NCI-H1930 (cell line): ENCODE measurements at regions not wholly inside any gene's neighbourhood (a gene's known extent, or its start where the extent isn't known, plus 50 kb on each side); places are given as distances from the start of the nearest gene placed in this dataset.

ENCODE experiments used
- DNase-seq, 2 experiments: peaks; one replicate each; lab custom pipeline; 2025; lab: John Stamatoyannopoulos, UW

DNA sequence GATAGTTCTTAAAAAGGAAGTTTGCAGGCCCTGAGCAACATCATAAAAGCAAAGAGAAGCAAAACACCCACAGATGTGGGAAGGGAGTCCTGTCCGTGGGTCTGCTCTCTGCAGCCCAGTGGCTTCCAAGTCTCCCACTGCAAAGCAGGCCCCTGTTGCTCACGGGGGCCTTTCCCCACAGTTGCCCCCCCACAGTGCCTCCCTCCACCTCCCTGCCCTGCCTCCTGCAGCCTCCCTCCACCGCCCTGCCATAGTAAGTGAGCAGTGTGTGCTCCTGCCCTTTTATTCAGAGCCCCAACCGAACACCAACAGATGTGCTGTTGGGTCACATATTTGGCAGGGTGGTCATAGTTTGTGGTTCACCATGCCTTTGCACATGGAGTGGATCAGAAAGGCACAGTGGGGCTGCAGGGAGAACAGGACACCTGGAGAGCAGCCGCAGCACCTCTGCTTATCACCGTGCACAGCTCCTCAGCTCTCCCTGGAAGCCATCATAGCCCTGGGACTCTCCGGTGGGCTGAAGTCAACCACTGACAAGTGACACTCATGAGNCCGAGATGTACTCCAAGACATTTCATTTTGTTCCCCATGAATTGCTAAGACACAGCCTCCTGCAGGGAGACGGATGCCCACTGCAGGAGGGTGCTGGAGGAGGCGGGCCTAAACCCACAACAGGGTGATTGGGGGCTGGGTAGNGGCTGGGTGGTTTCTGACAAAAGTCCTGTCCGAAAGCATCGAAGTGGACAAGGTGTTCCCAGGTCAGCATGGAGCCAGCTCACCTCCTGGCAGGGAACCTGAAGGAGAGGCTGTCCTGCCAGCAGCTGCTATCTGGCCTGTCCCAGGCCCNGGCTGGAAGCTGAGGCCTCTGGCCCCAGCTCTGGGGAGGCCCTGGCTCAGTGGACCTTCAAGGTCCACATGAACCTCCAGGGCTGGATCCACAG lies 278.9 kb downstream of the GADD45G start:
- no peak for DNase-seq

DNA sequence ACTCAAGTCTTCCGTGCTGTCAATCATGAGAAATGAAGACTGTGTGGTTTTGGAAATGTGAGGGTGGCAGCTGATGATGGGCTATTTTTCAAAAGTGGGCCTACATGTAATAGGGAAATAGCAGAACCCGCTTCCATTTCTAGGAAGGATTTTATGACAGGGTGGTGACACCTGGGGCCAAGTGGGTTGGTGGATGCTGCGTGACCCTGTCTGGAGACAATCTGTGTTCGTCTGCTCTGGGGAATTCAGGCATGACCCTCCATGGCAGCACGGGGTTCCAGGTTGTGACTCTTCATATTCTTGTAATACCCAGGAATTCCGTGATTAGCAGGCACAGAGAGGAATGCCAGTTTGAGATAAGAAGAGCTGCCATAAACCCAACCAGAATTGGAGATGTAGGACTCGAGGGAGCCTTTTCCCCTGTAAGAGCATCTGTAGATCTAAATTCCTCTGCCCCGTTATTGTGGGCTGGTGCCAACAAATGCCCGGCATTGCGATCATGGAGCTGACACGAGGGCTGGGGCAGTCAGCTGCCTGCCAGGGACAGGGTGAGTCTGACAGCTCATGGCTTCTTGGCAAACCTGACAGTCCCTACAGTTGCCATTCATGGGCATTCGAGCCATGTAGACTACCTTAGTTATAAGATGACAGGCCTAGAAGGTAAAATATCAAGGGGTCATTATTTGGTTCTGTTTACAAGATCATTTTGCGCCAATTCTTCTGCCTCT lies 279.7 kb downstream of the GADD45G start:
- no peak for DNase-seq

DNA sequence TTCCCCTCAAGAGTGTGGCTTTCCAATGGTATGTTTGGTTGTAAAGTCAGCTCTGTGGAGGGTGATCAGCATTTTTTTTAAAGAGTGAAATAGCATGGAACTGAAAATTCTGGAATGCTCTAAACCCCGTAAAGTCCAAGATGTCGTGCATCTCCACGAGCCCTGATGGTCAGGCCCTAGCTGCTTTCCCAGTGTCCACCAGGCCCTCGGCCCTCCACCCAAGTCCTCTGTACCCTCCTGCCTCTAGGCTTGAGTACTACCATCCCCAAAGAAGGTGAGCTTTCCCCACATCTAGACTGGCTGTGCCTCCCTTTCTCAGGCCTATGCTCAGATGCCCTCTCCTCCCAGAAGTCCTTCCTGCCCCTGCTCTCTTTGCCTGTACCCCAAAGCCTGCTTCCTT lies 280.3 kb downstream of the GADD45G start:
- DNase-seq = no peak

GRCh38 chr9:89886281-89886700 lies 281.5 kb downstream of the GADD45G start:
- no peak for DNase-seq

GRCh38 chr9:89887286-89887685 lies 282.5 kb downstream of the GADD45G start:
- no peak for DNase-seq

DNA sequence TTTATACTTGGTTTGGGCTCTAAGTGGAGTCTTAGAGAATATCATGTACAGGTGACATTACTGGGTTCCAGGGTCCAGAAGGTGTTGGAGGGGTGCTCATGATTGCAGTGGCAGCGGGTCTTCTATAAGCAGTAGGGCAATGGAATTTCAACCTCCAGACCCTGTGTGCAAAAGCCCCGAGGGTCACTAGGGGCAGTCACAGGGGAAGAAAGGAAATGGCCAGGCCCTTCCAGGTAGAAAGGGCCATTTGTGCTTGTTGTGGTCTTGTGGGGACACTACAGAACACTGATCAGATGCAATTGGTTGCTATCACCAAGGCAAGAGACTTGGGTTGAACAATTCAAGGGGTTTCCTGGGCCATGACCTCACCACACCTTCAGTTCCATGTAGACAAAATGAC lies 283.4 kb downstream of the GADD45G start:
- DNase-seq = no peak

DNA sequence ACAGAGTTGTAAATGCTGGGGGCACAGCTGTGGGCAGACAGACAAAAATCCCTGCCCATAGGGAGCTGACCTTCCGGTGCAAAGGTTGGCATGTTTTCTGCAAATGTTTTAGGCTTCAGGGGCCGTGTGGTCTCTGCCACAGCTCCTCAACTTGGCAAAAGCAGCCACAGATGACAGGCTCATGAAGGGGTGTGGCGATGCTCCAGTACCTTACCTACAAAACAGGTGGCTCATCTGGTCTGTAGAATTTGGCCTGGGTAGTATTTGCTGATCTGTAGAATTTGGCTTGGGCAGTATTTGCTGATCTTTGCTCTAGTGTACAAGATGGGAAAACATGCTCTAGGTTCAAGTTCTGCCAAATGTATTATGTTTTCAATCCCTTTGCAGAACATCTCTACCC lies 283.9 kb downstream of the GADD45G start:
- DNase-seq = no peak

DNA sequence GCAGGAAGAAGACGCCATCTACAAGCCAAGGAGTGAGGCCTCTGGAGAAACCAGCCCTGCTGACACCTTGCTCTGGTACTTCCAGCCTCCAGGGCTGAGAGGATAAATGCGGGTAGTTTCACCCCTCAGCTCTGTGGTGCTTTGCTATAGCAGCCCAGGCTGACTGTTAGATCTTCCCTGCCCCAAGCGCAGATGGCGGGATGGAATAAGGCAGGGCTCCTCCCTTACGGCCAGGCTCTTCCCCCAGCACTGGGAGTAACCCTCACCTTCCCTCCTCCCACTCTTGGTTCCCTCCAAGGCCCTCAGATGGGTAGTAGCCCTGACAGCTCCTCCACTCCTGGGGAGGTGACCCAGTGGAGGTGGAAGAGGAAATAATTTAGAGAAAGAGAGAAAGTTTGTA lies 285.1 kb downstream of the GADD45G start:
- DNase-seq = no peak

DNA sequence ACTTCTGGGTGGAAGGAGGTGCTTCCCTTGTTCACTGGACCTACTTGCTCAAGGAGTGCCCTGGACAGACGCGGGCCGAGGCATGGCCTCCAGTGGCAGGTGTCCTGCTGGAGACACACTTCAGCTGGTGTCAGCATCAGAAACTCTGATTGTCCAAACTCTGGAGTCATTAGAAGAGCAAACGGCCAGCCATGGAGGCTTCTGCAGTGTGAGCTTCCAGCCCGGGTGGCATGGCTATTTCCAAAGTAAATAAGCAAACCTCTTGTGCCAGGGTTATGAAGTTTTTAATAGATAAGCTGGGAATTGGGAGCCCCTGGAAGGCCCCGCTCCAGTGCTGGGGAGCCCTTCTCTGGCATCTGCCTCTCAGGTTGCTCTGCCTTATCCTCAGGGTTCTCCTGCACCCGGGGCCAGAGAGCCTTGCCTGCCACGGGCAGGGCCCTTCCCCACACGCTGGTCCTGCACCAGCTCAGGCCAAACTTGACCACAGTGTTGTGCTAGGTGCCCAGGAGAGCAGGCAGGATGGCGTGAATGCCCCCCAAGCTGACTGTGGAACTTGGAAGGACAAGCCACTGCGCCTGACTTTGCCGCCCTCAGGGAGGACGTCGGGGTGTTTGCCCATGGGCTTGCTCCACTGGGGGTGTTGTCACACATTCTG lies 285.6 kb downstream of the GADD45G start:
- no peak for DNase-seq

- no peak for DNase-seq
These were observed 286.4 kb downstream of the GADD45G start for GRCh38 chr9:89891221-89891590.

DNA sequence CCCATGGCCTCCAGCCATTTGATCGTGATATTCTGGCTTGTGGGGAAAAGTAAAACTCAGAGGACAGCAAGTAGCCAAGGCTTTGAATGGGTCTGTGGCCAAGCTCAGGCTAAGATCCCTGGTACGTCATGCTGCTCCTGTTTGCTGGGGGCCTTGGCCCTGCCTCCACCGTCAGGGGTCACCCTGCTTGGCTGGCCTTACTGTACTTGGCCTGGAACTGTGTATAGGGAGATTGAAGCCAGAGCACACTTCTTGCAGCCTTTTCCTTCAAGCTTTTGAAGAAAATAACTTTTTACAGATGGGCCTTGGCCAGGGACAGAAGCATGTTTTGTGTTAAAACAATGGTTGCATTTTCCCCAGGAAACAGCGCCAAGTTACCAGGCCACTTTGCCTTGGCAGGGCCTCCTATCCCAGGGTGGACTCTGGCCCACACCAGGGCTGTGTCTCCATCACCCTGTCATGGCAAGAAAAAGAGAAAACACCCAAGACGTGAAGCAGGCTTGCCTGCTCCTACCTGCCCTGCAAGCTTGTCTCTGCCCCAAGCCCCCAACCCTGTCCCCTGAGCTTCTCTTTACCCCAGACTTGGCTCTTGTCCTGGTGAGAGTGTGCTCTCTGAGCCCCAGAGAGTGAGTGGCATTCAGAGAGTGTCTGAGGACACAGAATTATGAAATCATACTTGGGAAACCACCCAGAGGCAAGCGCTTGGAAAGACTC lies 286.9 kb downstream of the GADD45G start:
- no peak for DNase-seq

- DNase-seq = no peak
These were observed 288.1 kb downstream of the GADD45G start for GRCh38 chr9:89892920-89893319.

DNA sequence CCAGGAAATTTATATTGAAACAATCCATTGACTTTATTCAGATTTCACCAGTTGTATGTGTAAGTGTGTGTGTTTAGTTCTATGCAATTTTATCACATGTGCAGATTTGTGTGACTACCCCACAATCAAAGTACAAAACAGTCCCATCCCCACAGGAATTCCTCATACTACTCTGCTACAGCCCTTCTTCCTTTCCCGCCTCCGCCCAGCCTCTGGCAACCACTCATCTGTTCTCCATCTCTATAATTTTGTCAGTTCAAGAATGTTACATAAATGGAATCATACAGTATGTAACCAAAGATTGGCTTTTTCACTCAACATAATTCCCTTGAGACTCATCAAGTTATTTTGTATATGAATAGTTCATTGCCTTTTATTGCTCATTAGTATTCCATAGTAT lies 289.1 kb downstream of the GADD45G start:
- no peak for DNase-seq

DNA sequence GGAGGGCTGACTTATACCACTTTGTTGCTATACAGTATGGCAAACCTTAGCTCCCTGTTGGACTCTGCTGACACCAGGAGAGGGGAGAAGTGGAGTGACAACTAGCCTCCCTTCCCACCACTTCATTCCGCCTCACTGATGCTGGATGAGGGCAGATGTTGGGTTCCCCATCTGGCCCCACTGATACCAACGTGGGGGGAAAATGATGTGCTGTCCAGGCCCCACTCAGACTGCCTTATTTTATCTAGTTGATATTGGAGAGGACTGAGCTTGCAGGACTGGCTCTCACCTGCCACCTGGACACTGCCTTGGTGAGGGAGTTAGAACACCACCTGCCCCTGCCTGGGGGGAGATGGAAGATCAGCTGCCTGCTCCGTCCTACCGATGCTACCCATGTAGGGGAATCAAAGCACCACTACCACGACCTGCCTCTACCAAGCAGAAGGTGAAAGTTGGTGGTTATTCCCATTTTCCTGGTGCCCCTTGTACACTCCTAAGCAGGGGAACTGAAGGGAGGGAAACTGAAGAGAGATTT lies 292.1 kb downstream of the GADD45G start:
- DNase-seq = no peak

DNA sequence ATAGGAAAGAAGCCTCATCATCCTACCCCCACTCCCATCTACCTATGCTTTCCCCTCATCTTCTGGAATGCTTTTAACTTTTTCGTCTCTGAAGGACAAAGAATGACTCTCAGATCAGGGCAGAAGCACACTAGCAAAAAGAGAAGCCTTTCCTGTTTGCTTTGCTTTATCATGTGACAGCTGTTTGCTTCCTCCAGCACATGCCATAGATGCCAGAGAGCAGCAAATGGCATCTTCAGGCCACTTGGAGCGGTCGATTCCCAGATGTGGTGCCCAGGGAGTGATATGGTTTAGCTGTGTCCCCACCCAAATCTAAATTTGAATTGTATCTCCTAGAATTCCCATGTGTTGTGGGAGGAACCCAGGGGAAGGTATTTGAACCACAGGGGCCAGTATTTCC lies 294.8 kb downstream of the GADD45G start:
- DNase-seq = no peak

- DNase-seq = no peak
These were observed 297.1 kb downstream of the GADD45G start for GRCh38 chr9:89901920-89902319.

- DNase-seq = no peak
These were observed 297.8 kb downstream of the GADD45G start for GRCh38 chr9:89902450-89903140.

- DNase-seq = no peak
These were observed 298.3 kb downstream of the GADD45G start for GRCh38 chr9:89903141-89903475.

- DNase-seq = no peak
These were observed 301.0 kb downstream of the GADD45G start for GRCh38 chr9:89905606-89906338.

DNA sequence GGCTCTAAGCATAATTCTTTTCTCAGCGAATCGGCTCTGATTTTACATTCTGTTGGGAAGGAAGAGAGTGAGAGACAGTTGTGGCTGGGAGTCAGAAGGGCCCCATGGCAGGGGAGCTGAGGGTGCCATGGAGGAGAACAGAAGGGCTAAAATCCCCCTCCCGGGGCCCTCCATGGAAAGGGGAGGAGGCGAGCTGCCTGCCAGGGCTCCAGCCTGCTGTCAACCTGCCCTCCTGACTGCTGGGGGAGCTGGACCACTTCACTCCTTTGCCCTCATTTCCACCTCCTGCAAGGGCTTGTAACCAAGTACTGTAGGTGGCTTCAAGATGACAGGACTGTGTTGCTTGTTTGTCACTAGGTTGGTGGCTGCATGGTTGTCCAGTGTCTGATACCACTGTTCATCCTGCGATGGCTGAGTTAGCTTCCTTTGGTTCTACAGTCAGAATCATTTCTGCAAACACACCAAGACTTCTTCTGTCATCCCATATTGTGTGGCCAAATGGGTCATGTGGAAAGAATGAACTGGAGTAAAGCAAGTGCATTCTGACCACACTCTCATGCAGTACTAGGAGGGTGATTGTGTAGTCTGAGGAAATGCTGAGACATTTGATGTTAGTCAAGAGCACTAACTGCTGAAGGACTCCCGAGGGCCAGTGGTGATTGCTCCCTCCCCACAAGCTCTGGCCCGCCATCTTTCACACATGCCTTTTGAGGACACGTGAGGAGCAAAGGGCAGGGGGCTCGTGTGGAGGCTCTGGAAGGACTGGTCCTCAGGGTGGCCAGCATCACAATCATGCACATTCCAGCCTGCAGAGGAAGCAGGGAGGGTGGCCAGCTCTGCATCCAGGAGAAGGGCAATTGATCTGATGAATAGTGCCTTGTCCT lies 307.2 kb downstream of the GADD45G start:
- no peak for DNase-seq
